Peyer's patch (tissue), 4 donors: ENCODE measurements at regions not wholly inside any gene's neighbourhood (a gene's known extent, or its start where the extent isn't known, plus 50 kb on each side); places are given as distances from the start of the nearest gene placed in this dataset.

Source experiments
- DNase-seq, 3 donors: peaks; one replicate each; pipeline ENCODE4 v3.0.0-alpha.2; 2017 to 2019
- H3K27ac ChIP-seq, 4 donors: fragments of 200-600 bp; sonication (generic); one replicate each; pipeline ENCODE4 v1.5.1; 2016 to 2019
- H3K27me3 ChIP-seq, 2 donors: fragments of 200-600 bp; sonication (generic); one replicate each; pipeline ENCODE4 v1.5.1; 2019
- H3K36me3 ChIP-seq, 3 donors: fragments of 200-600 bp; sonication (generic); one replicate each; pipeline ENCODE4 v1.5.1; 2016 to 2019
- H3K4me1 ChIP-seq, 4 donors: fragments of 200-600 bp; sonication (generic); one replicate each; pipeline ENCODE4 v1.5.1; 2016 to 2019
- H3K4me3 ChIP-seq, 4 donors: fragments of 200-600 bp; sonication (generic); 1 replicate in 3 of 4; 2 replicates in 1 of 4; pipeline ENCODE4 v1.5.1; 2016 to 2019; ENCODE audit warnings: mild to moderate bottlenecking in 1 of 4
- H3K9me3 ChIP-seq, 4 donors: fragments of 200-600 bp; sonication (generic); one replicate each; pipeline ENCODE4 v1.5.1; 2016 to 2019; ENCODE audit warnings: mild to moderate bottlenecking in 1 of 4
- POLR2A ChIP-seq, 2 donors: fragments of 450-650 bp; IDR thresholded peaks; one replicate each; pipeline ENCODE4 v1.5.1; 2017; ENCODE audit warnings: antibody characterized with exemption in 2 of 2, mild to moderate bottlenecking in 2 of 2, moderate library complexity in 2 of 2
- TF ChIP-seq, protein P1 (sequence below), 6 experiments: fragments of 450-650 bp in 4 of 6; fragments of 200-600 bp in 2 of 6; sonication (generic) in 1 of 6; IDR thresholded peaks; one replicate each; pipeline ENCODE4 v1.5.1; 2017 to 2019; ENCODE audit warnings: antibody characterized with exemption in 6 of 6, mild to moderate bottlenecking in 3 of 6, moderate library complexity in 1 of 6

DNA sequence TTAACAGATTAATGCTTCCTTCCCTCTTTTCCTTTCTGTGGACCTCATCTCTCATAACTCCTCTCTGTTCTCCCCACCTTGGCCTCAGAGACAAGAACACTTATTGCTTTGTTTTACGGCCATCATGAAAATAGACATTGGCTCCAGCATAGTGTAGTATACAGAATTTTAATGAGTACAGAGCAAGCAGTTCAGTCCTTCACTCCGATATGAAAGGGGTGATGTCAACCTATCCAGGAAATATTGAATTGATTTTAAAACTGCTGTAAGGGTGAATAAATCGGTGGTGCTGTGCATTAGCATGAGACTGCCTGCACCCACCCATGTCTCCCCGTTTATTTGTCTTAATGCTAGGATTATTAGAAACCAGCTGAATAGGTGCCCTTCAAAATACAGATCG lies 490.9 kb upstream of the TBL1XR1 start:
- Histone ChIP-seq H3K9me3 (no peaks in the 10 kb centered on the region), H3K36me3 (no peaks in the 10 kb centered on the region), H3K27ac (no peak overlapping the region), H3K4me1 (no peaks in the 10 kb centered on the region), H3K4me3 (no peak overlapping the region), H3K27me3 (no peaks in the 10 kb centered on the region)
- TF ChIP-seq POLR2A (IDR thresholded peaks at IDR 0.05) = no peak
- TF ChIP-seq, protein P1, sequence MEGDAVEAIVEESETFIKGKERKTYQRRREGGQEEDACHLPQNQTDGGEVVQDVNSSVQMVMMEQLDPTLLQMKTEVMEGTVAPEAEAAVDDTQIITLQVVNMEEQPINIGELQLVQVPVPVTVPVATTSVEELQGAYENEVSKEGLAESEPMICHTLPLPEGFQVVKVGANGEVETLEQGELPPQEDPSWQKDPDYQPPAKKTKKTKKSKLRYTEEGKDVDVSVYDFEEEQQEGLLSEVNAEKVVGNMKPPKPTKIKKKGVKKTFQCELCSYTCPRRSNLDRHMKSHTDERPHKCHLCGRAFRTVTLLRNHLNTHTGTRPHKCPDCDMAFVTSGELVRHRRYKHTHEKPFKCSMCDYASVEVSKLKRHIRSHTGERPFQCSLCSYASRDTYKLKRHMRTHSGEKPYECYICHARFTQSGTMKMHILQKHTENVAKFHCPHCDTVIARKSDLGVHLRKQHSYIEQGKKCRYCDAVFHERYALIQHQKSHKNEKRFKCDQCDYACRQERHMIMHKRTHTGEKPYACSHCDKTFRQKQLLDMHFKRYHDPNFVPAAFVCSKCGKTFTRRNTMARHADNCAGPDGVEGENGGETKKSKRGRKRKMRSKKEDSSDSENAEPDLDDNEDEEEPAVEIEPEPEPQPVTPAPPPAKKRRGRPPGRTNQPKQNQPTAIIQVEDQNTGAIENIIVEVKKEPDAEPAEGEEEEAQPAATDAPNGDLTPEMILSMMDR (IDR thresholded peaks at IDR 0.05) = no peak
- DNase-seq = no peak

DNA sequence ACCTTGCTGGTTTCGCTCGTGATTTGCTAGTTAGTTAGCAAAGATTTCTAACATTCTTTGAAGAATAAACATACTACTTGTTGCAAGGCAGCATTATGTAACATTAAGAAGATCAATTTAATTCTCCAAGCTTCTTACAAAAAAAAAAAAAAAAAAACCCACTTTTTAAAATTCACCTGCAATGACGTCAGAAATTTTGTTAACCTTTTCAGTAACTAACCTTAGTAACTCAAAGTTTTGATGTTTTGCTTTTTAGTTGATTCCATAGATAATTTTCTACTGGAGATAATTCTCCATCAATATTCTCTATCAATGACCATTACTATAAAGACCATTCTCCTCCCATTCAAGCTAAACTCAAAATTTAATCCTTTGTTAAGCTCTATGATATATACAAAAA lies 491.8 kb upstream of the TBL1XR1 start:
- peaks cover 0 to 1% (median 0%) of the 10 kb centered on the region in 4 donors for H3K4me1 ChIP-seq

DNA sequence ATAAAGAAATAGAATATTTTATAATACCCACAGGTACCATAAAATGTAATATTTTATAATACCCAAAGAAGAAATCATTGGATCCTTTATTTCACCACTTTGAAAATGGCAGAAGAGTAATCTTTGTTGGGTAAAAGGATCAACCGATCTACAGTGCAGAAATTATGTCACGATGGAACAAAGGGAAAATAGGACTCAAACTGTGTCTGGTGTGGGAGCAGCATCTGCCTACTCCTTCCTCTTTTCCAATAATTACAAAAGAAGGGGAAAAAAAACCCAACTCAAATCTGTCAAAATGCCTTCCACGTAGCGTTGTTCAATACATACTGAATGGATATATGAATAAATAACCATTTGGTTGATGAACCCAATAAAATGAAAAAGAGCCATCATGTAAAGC lies 492.6 kb upstream of the TBL1XR1 start:
- no peak overlapping the region for H3K27ac ChIP-seq
- H3K36me3 ChIP-seq = no peaks in the 10 kb centered on the region
- H3K27me3 ChIP-seq = no peaks in the 10 kb centered on the region
- no peak overlapping the region for H3K4me3 ChIP-seq
- no peak for DNase-seq
- no peaks in the 10 kb centered on the region for H3K9me3 ChIP-seq
- no peak for TF ChIP-seq POLR2A (IDR thresholded peaks at IDR 0.05)
- TF ChIP-seq, protein P1 (IDR thresholded peaks at IDR 0.05) = no peak
- H3K4me1 ChIP-seq = peaks cover 0 to 4% (median 0%) of the 10 kb centered on the region in 4 donors

More for the DNA sequence above, 491.8 kb upstream of the TBL1XR1 start:
- Histone ChIP-seq H3K4me3 (no peak overlapping the region), H3K27ac (no peak overlapping the region), H3K27me3 (no peaks in the 10 kb centered on the region), H3K36me3 (no peaks in the 10 kb centered on the region), H3K9me3 (no peaks in the 10 kb centered on the region)
- no peak for DNase-seq
- TF ChIP-seq POLR2A (IDR thresholded peaks at IDR 0.05) = no peak
- TF ChIP-seq, protein P1 (IDR thresholded peaks at IDR 0.05) = no peak

DNA sequence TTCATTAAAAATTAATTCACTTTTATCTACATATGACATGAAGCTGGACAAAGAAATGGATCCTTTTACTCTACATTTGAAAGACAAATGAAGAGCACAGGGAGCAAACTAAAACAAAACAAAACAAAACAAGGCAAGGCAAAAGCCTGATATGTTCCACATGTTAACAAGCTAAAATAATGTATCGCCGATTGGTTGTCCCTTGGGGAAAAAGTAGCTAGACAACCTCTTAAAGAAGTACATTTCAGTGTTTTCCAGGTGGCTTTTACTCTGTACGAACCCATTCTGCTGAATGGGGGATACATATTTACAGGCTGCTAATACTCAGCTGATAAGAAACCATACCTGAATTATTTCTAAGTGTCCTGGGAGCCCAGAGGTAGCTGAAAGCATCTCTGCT lies 493.0 kb upstream of the TBL1XR1 start:
- Histone ChIP-seq H3K36me3 (no peaks in the 10 kb centered on the region), H3K4me3 (no peak overlapping the region), H3K9me3 (no peaks in the 10 kb centered on the region), H3K27me3 (no peaks in the 10 kb centered on the region), H3K27ac (no peak overlapping the region), H3K4me1 (peaks cover 0 to 4% (median 0%) of the 10 kb centered on the region in 4 donors)
- TF ChIP-seq, protein P1 (IDR thresholded peaks at IDR 0.05) = no peak
- no peak for TF ChIP-seq POLR2A (IDR thresholded peaks at IDR 0.05)
- DNase-seq = no peak

DNA sequence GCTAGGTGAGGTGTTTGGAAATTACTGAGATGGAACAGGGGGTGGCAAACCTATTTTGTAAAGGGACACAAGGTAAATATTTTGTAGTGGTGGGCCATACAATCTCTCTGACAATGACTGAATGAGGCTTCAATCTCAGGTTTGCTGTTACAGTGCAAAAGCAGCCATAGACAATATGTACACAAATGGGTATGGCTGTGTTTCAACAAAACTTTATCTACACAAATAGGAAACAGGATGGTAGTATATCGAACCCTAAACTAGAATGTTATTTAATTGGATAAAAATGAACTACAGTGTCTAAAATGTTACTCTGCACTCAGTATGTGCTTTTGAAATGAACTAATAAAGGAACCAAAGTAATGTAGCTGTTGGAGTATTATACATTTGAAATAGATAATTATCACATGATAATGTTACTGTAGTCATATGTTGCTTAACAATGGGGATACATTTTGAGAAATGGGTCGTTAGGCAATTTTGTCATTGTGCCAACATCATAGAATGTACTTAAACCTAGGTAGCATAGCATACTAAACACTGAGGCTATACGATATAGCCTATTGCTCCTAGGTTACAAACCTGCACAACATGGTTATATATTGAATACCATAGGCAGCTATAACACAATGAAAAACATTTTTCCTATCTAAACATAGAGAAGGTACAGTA lies 495.2 kb upstream of the TBL1XR1 start:
- Histone ChIP-seq H3K36me3 (no peaks in the 10 kb centered on the region), H3K9me3 (no peaks in the 10 kb centered on the region), H3K4me3 (no peak overlapping the region), H3K27ac (no peak overlapping the region), H3K4me1 (peaks cover 0 to 4% (median 0%) of the 10 kb centered on the region in 4 donors), H3K27me3 (no peaks in the 10 kb centered on the region)
- no peak for DNase-seq
- TF ChIP-seq, protein P1 (IDR thresholded peaks at IDR 0.05) = no peak
- no peak for TF ChIP-seq POLR2A (IDR thresholded peaks at IDR 0.05)
